SK-N-SH (cell line): ENCODE measurements at regions not wholly inside any gene's neighbourhood (a gene's known extent, or its start where the extent isn't known, plus 50 kb on each side); places are given as distances from the start of the nearest gene placed in this dataset.

ENCODE experiments used
- CTCF ChIA-PET: fragments of 300-600, 350-600 bp; formaldehyde crosslinking; extraction: SDS; loops from one replicate; lab custom pipeline; 2021; lab: Yijun Ruan, JAX
- POLR2A ChIA-PET: fragments of 350-600 bp; sonication (Branson Sonifier 250); formaldehyde crosslinking; extraction: SDS; loops from one replicate; lab custom pipeline; 2020; ENCODE audit warnings: antibody characterized with exemption, inconsistent platforms; lab: Yijun Ruan, JAX
- DNase-seq: peaks from one replicate; pipeline ENCODE4 v3.0.0; 2012
- H2AFZ ChIP-seq: fragments of 200-600 bp; sonication (generic); 2 replicates; pipeline ENCODE4 v1.8.1; 2016; ENCODE audit warnings: antibody characterized with exemption, mild to moderate bottlenecking, low read depth
- H3F3A ChIP-seq: fragments of 200-600 bp; sonication (generic); replicated peaks from 2 replicates; pipeline ENCODE3; 2016; ENCODE audit warnings: antibody characterized with exemption, mild to moderate bottlenecking; ENCODE audit not compliant: insufficient read depth
- H3K27ac ChIP-seq, 2 experiments: fragments of 200-500 bp in 1 of 2; fragments of 200-600 bp in 1 of 2; sonication (Bioruptor generic) in 1 of 2; sonication (generic), shearing (Covaris generic) in 1 of 2; 2 replicates each; pipeline versions ENCODE4 v1.5.1 to v1.6.1; 2014 to 2016; ENCODE audit warnings: low read depth in 2 of 2, inconsistent platforms in 1 of 2, low read length in 1 of 2, mild to moderate bottlenecking in 1 of 2, mixed read lengths in 1 of 2
- H3K27me3 ChIP-seq: fragments of 200-600 bp; sonication (generic), shearing (Covaris generic); 2 replicates; pipeline ENCODE4 v1.6.1; 2016; ENCODE audit warnings: mixed run types; ENCODE audit not compliant: insufficient read depth
- H3K36me3 ChIP-seq, 2 experiments: fragments of 200-500 bp in 1 of 2; fragments of 200-600 bp in 1 of 2; sonication (Bioruptor generic) in 1 of 2; sonication (generic) in 1 of 2; replicated peaks in 1 of 2; 2 replicates each; pipeline versions ENCODE3 to v1.5.1; 2014 to 2016; ENCODE audit warnings: low read length in 1 of 2, mild to moderate bottlenecking in 1 of 2; ENCODE audit not compliant: insufficient read depth in 2 of 2, control insufficient read depth in 1 of 2
- H3K4me1 ChIP-seq, 2 experiments: fragments of 200-500 bp in 1 of 2; fragments of 200-600 bp in 1 of 2; sonication (Bioruptor generic) in 1 of 2; sonication (generic), shearing (Covaris generic) in 1 of 2; 2 replicates each; pipeline versions ENCODE4 v1.5.1 to v1.6.1; 2014 to 2016; ENCODE audit warnings: low read depth in 1 of 2, low read length in 1 of 2, mixed run types in 1 of 2; ENCODE audit not compliant: insufficient read depth in 2 of 2, control insufficient read depth in 1 of 2
- H3K4me2 ChIP-seq: fragments of 200-600 bp; sonication (generic), shearing (Covaris generic); 2 replicates; pipeline ENCODE4 v1.6.1; 2017; ENCODE audit warnings: mixed run types
- H3K4me3 ChIP-seq, 2 experiments: fragments of 200-500 bp in 1 of 2; fragments of 200-600 bp in 1 of 2; sonication (Bioruptor generic) in 1 of 2; sonication (generic), shearing (Covaris generic) in 1 of 2; 2 replicates each; pipeline versions ENCODE4 v1.5.1 to v1.8.1; 2014 to 2016; ENCODE audit warnings: low read depth in 2 of 2, inconsistent platforms in 1 of 2, low read length in 1 of 2, mild to moderate bottlenecking in 1 of 2, mixed read lengths in 1 of 2, moderate library complexity in 1 of 2
- H3K79me2 ChIP-seq: fragments of 200-600 bp; sonication (generic); 2 replicates; pipeline ENCODE4 v1.8.1; 2017; ENCODE audit warnings: mild to moderate bottlenecking; ENCODE audit not compliant: insufficient read depth
- H3K9ac ChIP-seq: fragments of 200-600 bp; sonication (generic); 2 replicates; pipeline ENCODE4 v1.6.1; 2017; ENCODE audit warnings: mixed run types
- H3K9me2 ChIP-seq: fragments of 200-600 bp; sonication (generic); 2 replicates; pipeline ENCODE4 v1.6.1; 2017; ENCODE audit warnings: mixed run types
- H3K9me3 ChIP-seq: fragments of 200-600 bp; sonication (generic); 2 replicates; pipeline ENCODE4 v1.6.1; 2017; ENCODE audit warnings: mixed run types, mild to moderate bottlenecking, moderate library complexity
- H4K20me1 ChIP-seq: fragments of 200-600 bp; sonication (generic); 2 replicates; pipeline ENCODE4 v1.6.1; 2017; ENCODE audit warnings: mild to moderate bottlenecking, mixed run types; ENCODE audit not compliant: insufficient read depth
- ELF1 ChIP-seq: IDR thresholded peaks from 2 replicates; pipeline ENCODE4 v1.4.0; 2012
- EP300 ChIP-seq, 2 experiments: IDR thresholded peaks; 2 replicates each; pipeline versions ENCODE4 v1.4.0 to v1.6.1; 2012; ENCODE audit warnings: borderline replicate concordance in 1 of 2, low read depth in 1 of 2, low read length in 1 of 2
- EZH2phosphoT487 ChIP-seq: fragments of 200-600 bp; sonication (generic); IDR thresholded peaks from 2 replicates; pipeline ENCODE4 v1.6.1; 2017; ENCODE audit warnings: low read depth, mixed run types, mild to moderate bottlenecking, antibody characterized with exemption, moderate library complexity, borderline replicate concordance
- FOSL2 ChIP-seq: IDR thresholded peaks from 2 replicates; pipeline ENCODE4 v1.4.0; 2012; ENCODE audit warnings: low read depth, mild to moderate bottlenecking, moderate library complexity, borderline replicate concordance
- FOXJ3 ChIP-seq: sonication (generic); formaldehyde crosslinking; IDR thresholded peaks from 2 replicates; pipeline ENCODE4 v1.5.1; 2020; ENCODE audit warnings: mild to moderate bottlenecking, missing genetic modification reagents
- FOXM1 ChIP-seq: IDR thresholded peaks from 2 replicates; pipeline ENCODE4 v1.4.0; 2012; ENCODE audit warnings: low read depth, mild to moderate bottlenecking
- GABPA ChIP-seq: IDR thresholded peaks from 2 replicates; pipeline ENCODE4 v1.4.0; 2012; ENCODE audit warnings: low read depth, mild to moderate bottlenecking
- MAX ChIP-seq: IDR thresholded peaks from 2 replicates; pipeline ENCODE4 v1.4.0; 2012; ENCODE audit warnings: low read depth
- MEF2A ChIP-seq: IDR thresholded peaks from 2 replicates; pipeline ENCODE4 v1.4.0; 2012; ENCODE audit warnings: low read depth, borderline replicate concordance
- MXI1 ChIP-seq: IDR thresholded peaks from 2 replicates; pipeline ENCODE4 v1.6.1; 2012; ENCODE audit warnings: mild to moderate bottlenecking, low read depth, low read length, improper control_type of control experiment
- NRF1 ChIP-seq: IDR thresholded peaks from 2 replicates; pipeline ENCODE4 v1.6.1; 2012; ENCODE audit warnings: low read depth, mild to moderate bottlenecking, low read length
- PBX3 ChIP-seq: IDR thresholded peaks from 2 replicates; pipeline ENCODE4; 2012
- POLR2AphosphoS5 ChIP-seq: IDR thresholded peaks from 2 replicates; pipeline ENCODE4 v1.6.1; 2012; ENCODE audit warnings: low read depth, low read length
- RAD21 ChIP-seq: IDR thresholded peaks from 2 replicates; pipeline ENCODE4 v1.6.1; 2012; ENCODE audit warnings: mild to moderate bottlenecking, low read length
- RCOR1 ChIP-seq: fragments of 150-350 bp; IDR thresholded peaks from 2 replicates; pipeline ENCODE4 v1.6.1; 2017; ENCODE audit warnings: antibody characterized with exemption, low read length
- RXRA ChIP-seq: IDR thresholded peaks from 2 replicates; pipeline ENCODE4 v1.4.0; 2012; ENCODE audit warnings: low read depth, mild to moderate bottlenecking, borderline replicate concordance
- SIN3A ChIP-seq: IDR thresholded peaks from 2 replicates; pipeline ENCODE4 v1.6.1; 2012; ENCODE audit warnings: low read depth, mild to moderate bottlenecking, low read length, moderate library complexity, borderline replicate concordance
- SMC3 ChIP-seq: IDR thresholded peaks from 2 replicates; pipeline ENCODE4 v1.6.1; 2012; ENCODE audit warnings: low read depth, low read length, improper control_type of control experiment
- TAF1 ChIP-seq: IDR thresholded peaks from 2 replicates; pipeline ENCODE4 v1.6.1; 2012; ENCODE audit warnings: low read depth, mild to moderate bottlenecking, low read length, moderate library complexity, borderline replicate concordance
- TEAD4 ChIP-seq: IDR thresholded peaks from 2 replicates; pipeline ENCODE4 v1.4.0; 2012; ENCODE audit warnings: mild to moderate bottlenecking, borderline replicate concordance; ENCODE audit not compliant: insufficient read depth
- YY1 ChIP-seq: IDR thresholded peaks from 2 replicates; pipeline ENCODE4 v1.4.0; 2012; ENCODE audit warnings: low read depth, mild to moderate bottlenecking
- WGBS: methylation state at CpG from one replicate; pipeline ENCODE4 v1.1.6; 2017; ENCODE audit warnings: low lambda C conversion rate; 5-methylcytosine and 5-hydroxymethylcytosine counted together
- TF ChIP-seq, protein P1 (sequence below): fragments of 150-350 bp; IDR thresholded peaks from 2 replicates; pipeline ENCODE4 v1.6.1; 2017; ENCODE audit warnings: antibody characterized with exemption, low read length, low read depth, borderline replicate concordance
- TF ChIP-seq, protein P2 (sequence below): IDR thresholded peaks from 2 replicates; pipeline ENCODE4 v1.4.0; 2012; ENCODE audit warnings: low read depth, borderline replicate concordance
- TF ChIP-seq, protein P3 (sequence below): fragments of 200-600 bp; sonication (generic); IDR thresholded peaks from 2 replicates; pipeline ENCODE4 v1.6.1; 2017; ENCODE audit warnings: antibody characterized with exemption, mild to moderate bottlenecking, moderate library complexity
- TF ChIP-seq, protein P4 (sequence below): fragments of 150-350 bp; IDR thresholded peaks from 2 replicates; pipeline ENCODE4 v1.6.1; 2016; ENCODE audit warnings: mild to moderate bottlenecking, low read depth, low read length

DNA sequence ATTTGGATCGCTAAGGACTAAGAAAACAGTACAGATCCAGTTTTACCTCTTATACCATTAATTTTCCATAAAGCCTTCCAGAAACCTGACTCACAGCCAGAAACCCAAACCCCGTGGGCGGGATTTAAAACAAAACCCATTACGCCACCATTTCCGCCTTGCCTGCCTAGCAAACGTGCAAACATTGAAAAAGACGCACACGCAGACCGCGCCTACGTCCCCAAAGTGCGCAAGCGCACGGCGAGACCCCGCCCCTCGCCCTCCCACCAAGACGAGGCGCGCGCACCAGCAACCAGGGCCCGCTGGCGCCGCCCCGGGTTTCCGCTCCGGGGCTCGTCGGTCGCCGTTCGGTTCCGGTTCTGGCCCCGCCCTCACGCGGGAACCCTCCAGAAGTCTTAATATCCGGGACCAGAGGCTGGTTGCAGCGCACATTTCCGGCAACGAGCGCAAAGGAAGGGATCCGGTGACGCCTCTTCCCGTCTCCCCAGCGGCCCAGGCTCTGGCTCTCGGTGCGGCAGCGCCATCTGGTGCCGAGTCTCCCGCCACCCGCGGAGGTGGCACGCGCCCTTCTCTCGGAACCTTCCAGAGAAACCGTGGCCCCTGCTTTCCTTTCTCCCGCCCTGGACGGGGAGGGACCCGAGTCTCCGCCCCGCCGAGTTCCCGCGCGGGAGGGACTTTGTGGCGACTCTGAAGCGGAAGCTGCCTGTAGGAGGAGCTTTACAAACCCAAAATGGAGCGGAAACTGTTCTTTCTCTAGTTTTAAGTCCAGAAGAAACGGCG lies 256.9 kb upstream of the STARD13 start:
- Histone ChIP-seq H3K4me1 (peaks cover 19 to 25% of the 10 kb centered on the region in 2 experiments; a peak in 3 of 4 replicates), H3K9me3 (no peaks in the 10 kb centered on the region), H3K9ac (peak overlapping the region; percentile 87), H3K79me2 (no peaks in the 10 kb centered on the region), H3K27ac (peak overlapping the region; percentile 100)
- CTCF ChIA-PET = interaction anchor here (0.6 to 3.0 kb wide), 42 partner anchors 9 to 1637 kb away, joined by 3 to 28 read pairs (median 3); partner anchors contain the start of genes PDS5B and STARD13
- WGBS = under 1% methylated on average over 36 of the region's 70 CpGs
- TF ChIP-seq ELF1 (peak; percentile 87), TAF1 (peak; percentile 73; the same call in 1 of the 2 replicates), EZH2phosphoT487 (no peak), MAX (peak; percentile 98), NRF1 (peak; percentile 89), MEF2A (peak; percentile 38; the same call in 1 of the 2 replicates), YY1 (peak; percentile 66), RAD21 (peak; percentile 96), RXRA (no peak; the same call in 1 of the 2 replicates), PBX3 (peak; percentile 15; the same call in 1 of the 2 replicates), GABPA (peak; percentile 90), FOSL2 (0 out of 2 replicates have a peak, but pooled peaks have one; percentile 11), POLR2AphosphoS5 (peak; percentile 89), EP300 (IDR thresholded peaks at IDR 0.05; ENCODE audit: borderline replicate concordance in 1 of 2, low read depth in 1 of 2, low read length in 1 of 2) (peak; percentile 49 to 58; a peak in 3 of 4 replicates), FOXM1 (0 out of 2 replicates have a peak, but pooled peaks have one; percentile 26), FOXJ3 (CRISPR knock-in tag) (peak; percentile 71), SIN3A (peak; percentile 9; the same call in 1 of the 2 replicates), SMC3 (peak; percentile 97), MXI1 (peak; percentile 75), RCOR1 (peak; percentile 25; the same call in 1 of the 2 replicates), TEAD4 (no peak)
- TF ChIP-seq, protein P1, sequence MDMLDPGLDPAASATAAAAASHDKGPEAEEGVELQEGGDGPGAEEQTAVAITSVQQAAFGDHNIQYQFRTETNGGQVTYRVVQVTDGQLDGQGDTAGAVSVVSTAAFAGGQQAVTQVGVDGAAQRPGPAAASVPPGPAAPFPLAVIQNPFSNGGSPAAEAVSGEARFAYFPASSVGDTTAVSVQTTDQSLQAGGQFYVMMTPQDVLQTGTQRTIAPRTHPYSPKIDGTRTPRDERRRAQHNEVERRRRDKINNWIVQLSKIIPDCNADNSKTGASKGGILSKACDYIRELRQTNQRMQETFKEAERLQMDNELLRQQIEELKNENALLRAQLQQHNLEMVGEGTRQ = no peak
- TF ChIP-seq, protein P2, sequence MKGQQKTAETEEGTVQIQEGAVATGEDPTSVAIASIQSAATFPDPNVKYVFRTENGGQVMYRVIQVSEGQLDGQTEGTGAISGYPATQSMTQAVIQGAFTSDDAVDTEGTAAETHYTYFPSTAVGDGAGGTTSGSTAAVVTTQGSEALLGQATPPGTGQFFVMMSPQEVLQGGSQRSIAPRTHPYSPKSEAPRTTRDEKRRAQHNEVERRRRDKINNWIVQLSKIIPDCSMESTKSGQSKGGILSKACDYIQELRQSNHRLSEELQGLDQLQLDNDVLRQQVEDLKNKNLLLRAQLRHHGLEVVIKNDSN = peak; percentile 48
- TF ChIP-seq, protein P3, sequence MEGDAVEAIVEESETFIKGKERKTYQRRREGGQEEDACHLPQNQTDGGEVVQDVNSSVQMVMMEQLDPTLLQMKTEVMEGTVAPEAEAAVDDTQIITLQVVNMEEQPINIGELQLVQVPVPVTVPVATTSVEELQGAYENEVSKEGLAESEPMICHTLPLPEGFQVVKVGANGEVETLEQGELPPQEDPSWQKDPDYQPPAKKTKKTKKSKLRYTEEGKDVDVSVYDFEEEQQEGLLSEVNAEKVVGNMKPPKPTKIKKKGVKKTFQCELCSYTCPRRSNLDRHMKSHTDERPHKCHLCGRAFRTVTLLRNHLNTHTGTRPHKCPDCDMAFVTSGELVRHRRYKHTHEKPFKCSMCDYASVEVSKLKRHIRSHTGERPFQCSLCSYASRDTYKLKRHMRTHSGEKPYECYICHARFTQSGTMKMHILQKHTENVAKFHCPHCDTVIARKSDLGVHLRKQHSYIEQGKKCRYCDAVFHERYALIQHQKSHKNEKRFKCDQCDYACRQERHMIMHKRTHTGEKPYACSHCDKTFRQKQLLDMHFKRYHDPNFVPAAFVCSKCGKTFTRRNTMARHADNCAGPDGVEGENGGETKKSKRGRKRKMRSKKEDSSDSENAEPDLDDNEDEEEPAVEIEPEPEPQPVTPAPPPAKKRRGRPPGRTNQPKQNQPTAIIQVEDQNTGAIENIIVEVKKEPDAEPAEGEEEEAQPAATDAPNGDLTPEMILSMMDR = peak; percentile 90
- TF ChIP-seq, protein P4, sequence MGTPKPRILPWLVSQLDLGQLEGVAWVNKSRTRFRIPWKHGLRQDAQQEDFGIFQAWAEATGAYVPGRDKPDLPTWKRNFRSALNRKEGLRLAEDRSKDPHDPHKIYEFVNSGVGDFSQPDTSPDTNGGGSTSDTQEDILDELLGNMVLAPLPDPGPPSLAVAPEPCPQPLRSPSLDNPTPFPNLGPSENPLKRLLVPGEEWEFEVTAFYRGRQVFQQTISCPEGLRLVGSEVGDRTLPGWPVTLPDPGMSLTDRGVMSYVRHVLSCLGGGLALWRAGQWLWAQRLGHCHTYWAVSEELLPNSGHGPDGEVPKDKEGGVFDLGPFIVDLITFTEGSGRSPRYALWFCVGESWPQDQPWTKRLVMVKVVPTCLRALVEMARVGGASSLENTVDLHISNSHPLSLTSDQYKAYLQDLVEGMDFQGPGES = no peak
- TF ChIP-seq, all 33 proteins: peak for 20
- POLR2A ChIA-PET = interaction anchor here (1.1 kb wide), 1 partner anchor 956 kb away, joined by 6 read pairs; the partner anchor contains the start of gene PDS5B
- H3K4me3 ChIP-seq = peak overlapping the region; percentile 53 to 66
- peak; percentile 93 for DNase-seq
- H3K4me2 ChIP-seq = peak overlapping the region; percentile 82
- H3F3A ChIP-seq = peaks cover 31% of the 10 kb centered on the region
- H3K36me3 ChIP-seq = no peaks in the 10 kb centered on the region
- no peaks in the 10 kb centered on the region for H3K9me2 ChIP-seq
- no peaks in the 10 kb centered on the region for H3K27me3 ChIP-seq
- no peaks in the 10 kb centered on the region for H4K20me1 ChIP-seq
- peak overlapping the region; percentile 90 for H2AFZ ChIP-seq
